Tibial nerve (tissue), 3 donors: ENCODE measurements at regions not wholly inside any gene's neighbourhood (a gene's known extent, or its start where the extent isn't known, plus 50 kb on each side); places are given as distances from the start of the nearest gene placed in this dataset.

Source experiments
- CTCF ChIP-seq, 5 experiments: fragments of 200-600 bp in 3 of 5; fragments of 450-650 bp in 2 of 5; sonication (generic) in 3 of 5; IDR thresholded peaks; one replicate each; pipeline ENCODE4 v1.5.1; 2016 to 2019; ENCODE audit warnings: antibody characterized with exemption in 5 of 5, mild to moderate bottlenecking in 3 of 5, moderate library complexity in 2 of 5
- POLR2A ChIP-seq, 2 donors: fragments of 450-650 bp; IDR thresholded peaks; one replicate each; pipeline ENCODE4 v1.6.1; 2017; ENCODE audit warnings: antibody characterized with exemption in 2 of 2, mild to moderate bottlenecking in 2 of 2, moderate library complexity in 2 of 2

DNA sequence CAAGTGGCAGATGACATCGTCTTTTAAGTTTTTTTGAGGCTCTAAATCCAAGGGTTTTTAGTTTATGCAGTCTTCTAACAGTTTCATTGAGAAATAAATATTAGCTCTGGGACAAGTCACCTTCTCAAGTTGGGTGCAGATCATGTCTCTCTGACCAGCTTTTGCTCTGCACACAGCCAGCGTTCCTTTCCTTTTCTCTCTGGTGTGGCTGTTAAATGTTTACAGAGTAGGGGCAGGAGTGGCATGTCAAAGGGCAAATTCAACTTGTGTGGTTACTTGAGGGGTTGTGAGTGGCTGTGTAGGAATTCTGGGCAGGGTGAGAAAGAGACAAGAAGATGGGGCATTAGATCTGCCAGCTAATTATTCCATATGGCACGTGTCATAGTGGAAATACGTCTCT, 187.5 kb upstream of the HMHB1 start:
- no peak for TF ChIP-seq POLR2A (IDR thresholded peaks at IDR 0.05)
- TF ChIP-seq CTCF (IDR thresholded peaks at IDR 0.05) = no peak
